K562 (cell line): ENCODE measurements at regions not wholly inside any gene's neighbourhood (a gene's known extent, or its start where the extent isn't known, plus 50 kb on each side); places are given as distances from the start of the nearest gene placed in this dataset.

Experiments
- EZH2 ChIP-seq: IDR thresholded peaks from 2 replicates; pipeline ENCODE4 v1.6.1; 2012; ENCODE audit warnings: low read depth, mild to moderate bottlenecking, inconsistent platforms, low read length, borderline replicate concordance
- GATA2 ChIP-seq: sonication (generic); formaldehyde crosslinking; IDR thresholded peaks from 2 replicates; pipeline ENCODE4 v1.4.0; 2020; ENCODE audit warnings: mild to moderate bottlenecking, missing genetic modification reagents
- PHB2 ChIP-seq: fragments of 450-650 bp; IDR thresholded peaks from 2 replicates; pipeline ENCODE4 v1.6.1; 2017; ENCODE audit warnings: low read depth
- REST ChIP-seq, 2 experiments: fragments of 450-650 bp; formaldehyde crosslinking in 1 of 2; IDR thresholded peaks; 2 replicates each; pipeline versions ENCODE4 v1.4.0 to v1.6.1; 2014 to 2020; ENCODE audit warnings: mild to moderate bottlenecking in 2 of 2, borderline replicate concordance in 1 of 2, low read depth in 1 of 2

- TF ChIP-seq PHB2: no peak
- no peak for TF ChIP-seq REST (IDR thresholded peaks at IDR 0.05; ENCODE audit: borderline replicate concordance)
- no peak for TF ChIP-seq REST (CRISPR knock-in tag; IDR thresholded peaks at IDR 0.05; ENCODE audit: low read depth)
- no peak for TF ChIP-seq GATA2
- TF ChIP-seq EZH2: no peak
Observed at GRCh38 chr7:49669692-49670260, 103.7 kb upstream of the VWC2 start.
